ENCODE measurements at regions not wholly inside any gene's neighbourhood (a gene's known extent, or its start where the extent isn't known, plus 50 kb on each side); places are given as distances from the start of the nearest gene placed in this dataset.

DNA sequence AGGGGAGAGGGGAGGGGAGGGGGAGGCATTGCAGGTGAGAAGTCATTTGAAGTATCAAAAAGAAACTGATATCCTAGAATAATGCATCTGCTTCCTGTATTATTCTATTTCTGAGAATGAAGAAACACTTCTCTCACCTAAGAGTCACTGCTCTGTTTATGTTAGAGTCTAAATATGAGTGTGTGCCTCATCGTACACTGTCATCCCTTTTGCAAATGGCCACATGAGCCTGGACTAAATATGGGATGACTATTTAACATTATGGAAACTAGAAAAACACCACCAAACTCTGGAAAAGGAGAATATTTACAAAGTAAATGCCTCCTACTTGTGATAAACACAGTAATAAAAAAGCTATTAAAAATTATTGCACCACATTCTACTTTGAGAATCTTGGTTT, 146.4 kb upstream of the NOCT start:
- Histone ChIP-seq H3K4me3 (no peak overlapping the region), H3K36me3 (no peaks in the 10 kb centered on the region), H3K4me1 (ENCODE audit: insufficient read depth) (no peaks in the 10 kb centered on the region), H3K9me3 (no peaks in the 10 kb centered on the region), H3K27ac (no peak overlapping the region), H3K27me3 (no peaks in the 10 kb centered on the region)
- TF ChIP-seq EP300 (IDR thresholded peaks at IDR 0.05), result no peak
- 50 to 65% (median 56%) methylated on average over 1 of the region's 1 CpG for WGBS, 3 donors
- no peak for DNase-seq
- intact Hi-C loops (cut with DNase I), result no loop called here

DNA sequence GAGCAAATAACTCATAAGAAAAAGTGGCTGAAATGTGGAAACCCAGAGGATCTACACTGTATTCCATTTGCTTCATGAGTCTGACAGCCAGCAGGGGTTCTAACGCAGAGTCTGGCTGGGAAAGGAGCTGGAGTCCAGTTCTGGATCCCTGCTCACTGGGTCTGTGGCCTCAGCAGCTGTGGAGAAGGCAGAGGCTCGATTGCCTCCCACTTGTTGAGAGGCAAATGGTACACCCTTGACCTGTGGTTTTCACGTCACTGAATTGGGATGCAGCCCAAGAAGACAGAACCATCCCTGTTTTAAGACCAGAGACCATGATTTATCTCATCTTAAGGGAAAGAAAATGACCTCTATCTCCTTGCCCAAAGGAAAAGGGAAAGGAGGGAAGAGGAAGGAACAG, 147.0 kb upstream of the NOCT start:
- intact Hi-C loops (cut with DNase I), result no loop called here

DNA sequence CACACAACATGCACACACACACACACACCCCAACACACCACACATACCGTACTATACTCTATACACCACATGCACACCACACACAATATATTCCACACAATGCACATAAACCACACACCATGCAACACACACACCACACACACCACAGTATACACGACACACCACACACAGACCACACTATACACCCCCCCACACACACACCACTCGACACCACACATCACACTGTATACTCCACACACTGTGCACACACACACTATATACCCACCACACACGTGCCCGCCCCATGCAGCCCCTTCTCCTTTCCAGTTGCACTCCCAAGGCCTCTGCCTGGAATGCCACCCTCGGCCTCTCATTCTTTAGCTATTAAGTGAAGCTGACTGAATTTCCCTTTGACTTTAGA, 148.2 kb upstream of the NOCT start:
- whole genome bisulfite sequencing, 3 donors, result 79 to 91% (median 81%) methylated on average over 6 of the region's 6 CpGs
- intact Hi-C loops (cut with DNase I), result no loop called here

More for the DNA sequence above, 147.0 kb upstream of the NOCT start:
- H3K27me3 ChIP-seq, result no peaks in the 10 kb centered on the region
- H3K4me1 ChIP-seq (ENCODE audit: insufficient read depth), result no peaks in the 10 kb centered on the region
- no peaks in the 10 kb centered on the region for H3K9me3 ChIP-seq
- peak in 3 of 5 donors; percentile 22 to 37 (median 28) for DNase-seq
- WGBS, 3 donors, result 4 to 22% (median 16%) methylated on average over 3 of the region's 3 CpGs
- no peaks in the 10 kb centered on the region for H3K36me3 ChIP-seq
- no peak overlapping the region for H3K27ac ChIP-seq
- TF ChIP-seq POLR2A (IDR thresholded peaks at IDR 0.05) (no peak), EP300 (IDR thresholded peaks at IDR 0.05) (no peak)
- TF ChIP-seq, protein P1, sequence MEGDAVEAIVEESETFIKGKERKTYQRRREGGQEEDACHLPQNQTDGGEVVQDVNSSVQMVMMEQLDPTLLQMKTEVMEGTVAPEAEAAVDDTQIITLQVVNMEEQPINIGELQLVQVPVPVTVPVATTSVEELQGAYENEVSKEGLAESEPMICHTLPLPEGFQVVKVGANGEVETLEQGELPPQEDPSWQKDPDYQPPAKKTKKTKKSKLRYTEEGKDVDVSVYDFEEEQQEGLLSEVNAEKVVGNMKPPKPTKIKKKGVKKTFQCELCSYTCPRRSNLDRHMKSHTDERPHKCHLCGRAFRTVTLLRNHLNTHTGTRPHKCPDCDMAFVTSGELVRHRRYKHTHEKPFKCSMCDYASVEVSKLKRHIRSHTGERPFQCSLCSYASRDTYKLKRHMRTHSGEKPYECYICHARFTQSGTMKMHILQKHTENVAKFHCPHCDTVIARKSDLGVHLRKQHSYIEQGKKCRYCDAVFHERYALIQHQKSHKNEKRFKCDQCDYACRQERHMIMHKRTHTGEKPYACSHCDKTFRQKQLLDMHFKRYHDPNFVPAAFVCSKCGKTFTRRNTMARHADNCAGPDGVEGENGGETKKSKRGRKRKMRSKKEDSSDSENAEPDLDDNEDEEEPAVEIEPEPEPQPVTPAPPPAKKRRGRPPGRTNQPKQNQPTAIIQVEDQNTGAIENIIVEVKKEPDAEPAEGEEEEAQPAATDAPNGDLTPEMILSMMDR (IDR thresholded peaks at IDR 0.05), result no peak
- no peak overlapping the region for H3K4me3 ChIP-seq

DNA sequence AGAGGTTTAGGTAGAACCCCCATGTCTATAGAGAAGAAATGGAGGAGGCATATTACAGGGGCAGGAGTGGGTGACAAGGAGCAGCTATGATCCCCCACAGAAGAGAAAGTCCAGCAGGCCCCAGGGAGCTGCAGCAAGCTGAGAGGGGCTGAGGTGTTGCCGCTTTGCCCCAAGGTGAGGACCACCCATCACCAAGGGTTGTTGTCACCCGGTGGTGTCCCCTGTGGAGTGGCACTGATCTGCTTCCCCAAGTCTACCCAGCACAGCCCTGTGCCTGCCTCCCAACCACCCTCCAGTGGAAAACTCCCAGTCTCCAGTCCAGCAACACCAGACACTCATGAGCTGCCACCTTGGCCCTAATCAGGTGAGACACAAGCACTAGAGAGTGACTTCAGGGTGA, 149.3 kb upstream of the NOCT start:
- Histone ChIP-seq H3K9me3 (no peaks in the 10 kb centered on the region), H3K36me3 (no peaks in the 10 kb centered on the region), H3K4me1 (ENCODE audit: insufficient read depth) (no peaks in the 10 kb centered on the region), H3K27ac (no peak overlapping the region), H3K4me3 (no peak overlapping the region), H3K27me3 (no peaks in the 10 kb centered on the region)
- DNase-seq, result no peak
- intact Hi-C loops (cut with DNase I), result no loop called here
- TF ChIP-seq, protein P1 (IDR thresholded peaks at IDR 0.05), result no peak
- TF ChIP-seq POLR2A (IDR thresholded peaks at IDR 0.05) (no peak), EP300 (IDR thresholded peaks at IDR 0.05) (no peak)
- WGBS, 3 donors, result 91 to 95% (median 94%) methylated on average over 2 of the region's 2 CpGs

More for the DNA sequence above, 148.2 kb upstream of the NOCT start:
- Histone ChIP-seq H3K27me3 (no peaks in the 10 kb centered on the region), H3K27ac (no peak overlapping the region), H3K4me3 (no peak overlapping the region), H3K9me3 (no peaks in the 10 kb centered on the region), H3K4me1 (ENCODE audit: insufficient read depth) (no peaks in the 10 kb centered on the region), H3K36me3 (no peaks in the 10 kb centered on the region)
- TF ChIP-seq POLR2A (IDR thresholded peaks at IDR 0.05) (no peak), EP300 (IDR thresholded peaks at IDR 0.05) (no peak)
- TF ChIP-seq, protein P1 (IDR thresholded peaks at IDR 0.05), result no peak
- DNase-seq, result no peak

DNA sequence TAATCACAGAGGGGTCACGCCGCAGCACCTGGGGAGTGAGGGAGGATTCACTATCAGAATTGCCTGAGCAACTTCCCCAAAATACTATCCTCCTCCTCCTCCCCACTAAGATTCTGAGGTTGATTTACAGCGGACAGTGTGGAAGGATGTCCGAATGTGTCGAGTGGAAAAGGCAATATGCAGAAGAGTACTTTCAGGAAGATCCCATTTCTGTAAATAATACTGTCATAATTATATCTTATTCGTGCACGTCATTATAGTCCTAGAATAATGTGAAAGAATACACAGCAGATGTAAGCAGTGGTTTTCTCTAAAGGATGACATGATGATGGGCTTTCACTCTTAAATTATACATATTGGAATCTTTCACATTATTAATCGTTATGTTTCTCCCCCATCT, 149.8 kb upstream of the NOCT start:
- intact Hi-C loops (cut with DNase I), result no loop called here
- 43 to 58% (median 46%) methylated on average over 8 of the region's 8 CpGs for WGBS, 3 donors
- Histone ChIP-seq H3K4me1 (ENCODE audit: insufficient read depth) (no peaks in the 10 kb centered on the region), H3K4me3 (no peak overlapping the region), H3K27me3 (no peaks in the 10 kb centered on the region), H3K9me3 (no peaks in the 10 kb centered on the region), H3K36me3 (no peaks in the 10 kb centered on the region), H3K27ac (no peak overlapping the region)
- DNase-seq, result no peak
- TF ChIP-seq, protein P1 (IDR thresholded peaks at IDR 0.05), result no peak
- TF ChIP-seq POLR2A (IDR thresholded peaks at IDR 0.05) (no peak), EP300 (IDR thresholded peaks at IDR 0.05) (no peak)
